ENCODE measurements at regions not wholly inside any gene's neighbourhood (a gene's known extent, or its start where the extent isn't known, plus 50 kb on each side); places are given as distances from the start of the nearest gene placed in this dataset.
"Not testable (repeated sequence)": the region's sequence is repeated elsewhere in the genome, so short reads cannot be mapped to it uniquely, and the experiment has no call there.

GRCh38 chr9:26530841-26531240, 361.8 kb downstream of the CAAP1 start:
- no peak overlapping the region for H3K27ac ChIP-seq (ENCODE audit: low read depth, low read length)
- no peaks in the 10 kb centered on the region for H3K36me3 ChIP-seq (ENCODE audit: control insufficient read depth, insufficient read depth, low read length)
- no peak overlapping the region for H3K9ac ChIP-seq (ENCODE audit: low read length)
- H3K27me3 ChIP-seq (ENCODE audit: control insufficient read depth, insufficient read depth, low read length), result no peaks in the 10 kb centered on the region
- H3K4me1 ChIP-seq (ENCODE audit: control insufficient read depth, insufficient read depth, low read length), result no peaks in the 10 kb centered on the region
- no peak overlapping the region for H3K4me3 ChIP-seq (ENCODE audit: low read length)

DNA sequence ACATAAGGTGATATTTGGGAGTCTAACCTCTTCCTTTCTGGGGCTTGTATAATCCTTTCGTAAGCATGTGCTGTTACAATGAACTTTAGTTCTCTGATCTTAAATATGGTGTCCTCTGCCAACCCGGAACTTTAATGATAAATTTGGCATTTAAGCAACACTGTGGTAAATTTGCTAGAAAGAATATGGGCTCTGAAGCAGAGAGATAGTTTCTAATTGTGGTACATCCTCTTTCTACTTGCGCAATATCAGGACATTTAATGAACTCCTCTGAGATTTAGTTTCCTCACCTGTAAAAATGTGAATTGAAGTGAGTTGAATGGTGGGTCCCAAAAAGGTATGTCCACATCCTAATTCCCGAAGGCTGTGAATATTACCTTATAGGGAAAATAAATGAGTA, 364.7 kb downstream of the CAAP1 start:
- Histone ChIP-seq H3K27ac (ENCODE audit: low read depth, low read length) (no peak overlapping the region), H3K27me3 (ENCODE audit: control insufficient read depth, insufficient read depth, low read length) (no peaks in the 10 kb centered on the region), H3K36me3 (ENCODE audit: control insufficient read depth, insufficient read depth, low read length) (no peaks in the 10 kb centered on the region), H3K4me1 (ENCODE audit: control insufficient read depth, insufficient read depth, low read length) (peaks cover 8% of the 10 kb centered on the region), H3K4me3 (ENCODE audit: low read length) (no peak overlapping the region), H3K9ac (ENCODE audit: low read length) (no peak overlapping the region)

DNA sequence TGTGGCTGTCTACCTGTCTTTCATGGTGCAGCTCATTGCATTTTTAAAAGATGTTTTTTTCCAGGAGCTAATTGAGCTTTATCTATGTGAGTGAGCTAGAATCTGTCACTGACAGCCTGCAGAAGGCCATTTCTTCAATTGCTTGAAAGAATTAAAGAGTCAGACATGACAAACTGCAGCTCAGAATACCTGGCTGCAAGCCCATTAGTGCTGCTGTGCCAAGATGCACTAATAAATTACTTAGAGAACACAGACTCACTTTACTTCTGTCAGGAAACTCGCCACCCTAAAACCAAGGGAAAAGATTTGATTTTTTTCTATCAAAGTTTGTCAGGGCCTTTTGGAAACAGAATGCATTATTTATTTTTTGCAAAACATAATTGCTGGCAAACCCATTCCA, 368.3 kb downstream of the CAAP1 start:
- no peaks in the 10 kb centered on the region for H3K36me3 ChIP-seq (ENCODE audit: control insufficient read depth, insufficient read depth, low read length)
- H3K4me3 ChIP-seq (ENCODE audit: low read length), result no peak overlapping the region
- no peak overlapping the region for H3K9ac ChIP-seq (ENCODE audit: low read length)
- no peaks in the 10 kb centered on the region for H3K27me3 ChIP-seq (ENCODE audit: control insufficient read depth, insufficient read depth, low read length)
- no peak overlapping the region for H3K27ac ChIP-seq (ENCODE audit: low read depth, low read length)
- H3K4me1 ChIP-seq (ENCODE audit: control insufficient read depth, insufficient read depth, low read length), result peaks cover 8% of the 10 kb centered on the region

GRCh38 chr9:26523577-26523976, 369.0 kb downstream of the CAAP1 start:
- Histone ChIP-seq H3K36me3 (ENCODE audit: control insufficient read depth, insufficient read depth, low read length) (no peaks in the 10 kb centered on the region), H3K27ac (ENCODE audit: low read depth, low read length) (no peak overlapping the region), H3K4me3 (ENCODE audit: low read length) (no peak overlapping the region), H3K4me1 (ENCODE audit: control insufficient read depth, insufficient read depth, low read length) (peaks cover 8% of the 10 kb centered on the region), H3K27me3 (ENCODE audit: control insufficient read depth, insufficient read depth, low read length) (no peaks in the 10 kb centered on the region), H3K9ac (ENCODE audit: low read length) (no peak overlapping the region)

- Histone ChIP-seq H3K4me1 (ENCODE audit: control insufficient read depth, insufficient read depth, low read length) (peaks cover 8% of the 10 kb centered on the region), H3K27ac (ENCODE audit: low read depth, low read length) (no peak overlapping the region), H3K36me3 (ENCODE audit: control insufficient read depth, insufficient read depth, low read length) (no peaks in the 10 kb centered on the region), H3K4me3 (ENCODE audit: low read length) (no peak overlapping the region), H3K27me3 (ENCODE audit: control insufficient read depth, insufficient read depth, low read length) (no peaks in the 10 kb centered on the region), H3K9ac (ENCODE audit: low read length) (no peak overlapping the region)
These were observed 372.5 kb downstream of the CAAP1 start for GRCh38 chr9:26520141-26520540.

DNA sequence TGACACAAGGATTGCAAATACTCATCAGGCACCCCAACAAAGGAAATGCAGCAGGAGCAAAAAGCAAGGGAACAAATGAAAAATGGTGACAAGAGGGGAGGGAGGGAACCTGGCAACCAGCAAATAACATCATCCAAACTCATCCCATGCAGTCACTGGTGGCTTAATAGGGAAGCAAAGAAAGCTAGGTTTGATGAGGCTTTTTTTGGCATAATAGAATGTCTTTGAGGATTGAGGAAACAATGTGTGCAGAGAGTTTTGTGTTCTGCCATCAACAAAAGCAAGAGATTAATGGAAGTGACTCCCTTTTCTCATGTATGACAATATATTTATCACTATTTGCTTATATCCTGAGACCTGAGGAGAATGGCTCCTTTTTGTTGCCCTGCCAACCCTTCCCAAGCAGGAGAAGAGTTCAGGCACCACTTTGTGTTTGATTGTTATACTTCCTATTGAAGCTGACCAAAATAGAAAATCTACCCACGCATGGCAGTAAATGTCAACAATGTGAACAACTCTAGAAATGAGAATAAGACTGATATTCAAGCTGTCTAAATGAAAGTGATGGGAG, 375.7 kb downstream of the CAAP1 start:
- no peaks in the 10 kb centered on the region for H3K36me3 ChIP-seq (ENCODE audit: control insufficient read depth, insufficient read depth, low read length)
- no peak overlapping the region for H3K9ac ChIP-seq (ENCODE audit: low read length)
- H3K4me1 ChIP-seq (ENCODE audit: control insufficient read depth, insufficient read depth, low read length), result no peaks in the 10 kb centered on the region
- no peak overlapping the region for H3K4me3 ChIP-seq (ENCODE audit: low read length)
- no peak overlapping the region for H3K27ac ChIP-seq (ENCODE audit: low read depth, low read length)
- no peaks in the 10 kb centered on the region for H3K27me3 ChIP-seq (ENCODE audit: control insufficient read depth, insufficient read depth, low read length)

- Histone ChIP-seq H3K27ac (ENCODE audit: low read depth, low read length) (no peak overlapping the region), H3K4me1 (ENCODE audit: control insufficient read depth, insufficient read depth, low read length) (no peaks in the 10 kb centered on the region), H3K27me3 (ENCODE audit: control insufficient read depth, insufficient read depth, low read length) (no peaks in the 10 kb centered on the region), H3K36me3 (ENCODE audit: control insufficient read depth, insufficient read depth, low read length) (no peaks in the 10 kb centered on the region), H3K4me3 (ENCODE audit: low read length) (no peak overlapping the region), H3K9ac (ENCODE audit: low read length) (no peak overlapping the region)
These were observed 378.9 kb downstream of the CAAP1 start for GRCh38 chr9:26513730-26514129.

- Histone ChIP-seq H3K27ac (ENCODE audit: low read depth, low read length) (no peak overlapping the region), H3K4me3 (ENCODE audit: low read length) (no peak overlapping the region), H3K9ac (ENCODE audit: low read length) (no peak overlapping the region), H3K36me3 (ENCODE audit: control insufficient read depth, insufficient read depth, low read length) (no peaks in the 10 kb centered on the region), H3K4me1 (ENCODE audit: control insufficient read depth, insufficient read depth, low read length) (no peaks in the 10 kb centered on the region), H3K27me3 (ENCODE audit: control insufficient read depth, insufficient read depth, low read length) (no peaks in the 10 kb centered on the region)
These were observed 382.5 kb downstream of the CAAP1 start for GRCh38 chr9:26510137-26510536.

GRCh38 chr9:26508897-26509296, 383.7 kb downstream of the CAAP1 start:
- Histone ChIP-seq H3K27ac (ENCODE audit: low read depth, low read length) (no peak overlapping the region), H3K9ac (ENCODE audit: low read length) (no peak overlapping the region), H3K27me3 (ENCODE audit: control insufficient read depth, insufficient read depth, low read length) (no peaks in the 10 kb centered on the region), H3K4me1 (ENCODE audit: control insufficient read depth, insufficient read depth, low read length) (no peaks in the 10 kb centered on the region), H3K4me3 (ENCODE audit: low read length) (no peak overlapping the region), H3K36me3 (ENCODE audit: control insufficient read depth, insufficient read depth, low read length) (no peaks in the 10 kb centered on the region)

GRCh38 chr9:26504057-26504456, 388.5 kb downstream of the CAAP1 start:
- no peak overlapping the region for H3K4me3 ChIP-seq (ENCODE audit: low read length)
- no peak overlapping the region for H3K27ac ChIP-seq (ENCODE audit: low read depth, low read length)
- no peak overlapping the region for H3K9ac ChIP-seq (ENCODE audit: low read length)
- no peaks in the 10 kb centered on the region for H3K27me3 ChIP-seq (ENCODE audit: control insufficient read depth, insufficient read depth, low read length)
- no peaks in the 10 kb centered on the region for H3K4me1 ChIP-seq (ENCODE audit: control insufficient read depth, insufficient read depth, low read length)
- no peaks in the 10 kb centered on the region for H3K36me3 ChIP-seq (ENCODE audit: control insufficient read depth, insufficient read depth, low read length)

DNA sequence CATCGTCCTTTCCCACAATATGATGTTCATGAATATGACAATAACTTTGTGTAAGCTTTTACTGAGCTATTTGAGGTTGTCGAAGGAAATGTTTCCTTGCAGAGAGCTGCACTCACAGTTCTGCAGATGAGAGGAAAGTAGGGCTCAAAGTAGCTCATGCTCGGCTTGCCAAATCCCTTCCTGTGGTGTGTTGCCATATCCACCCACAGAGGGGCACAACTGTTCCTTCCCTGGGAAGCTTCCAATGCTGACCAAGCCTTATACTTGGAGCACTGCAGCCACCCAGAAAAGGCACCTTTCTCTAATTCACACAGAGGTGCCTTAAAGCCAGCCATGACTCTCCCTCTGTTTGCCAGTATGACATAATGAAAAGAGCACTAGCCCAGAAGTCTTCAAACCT, 390.3 kb downstream of the CAAP1 start:
- Histone ChIP-seq H3K4me1 (ENCODE audit: control insufficient read depth, insufficient read depth, low read length) (no peaks in the 10 kb centered on the region), H3K36me3 (ENCODE audit: control insufficient read depth, insufficient read depth, low read length) (no peaks in the 10 kb centered on the region), H3K27me3 (ENCODE audit: control insufficient read depth, insufficient read depth, low read length) (no peaks in the 10 kb centered on the region), H3K4me3 (ENCODE audit: low read length) (no peak overlapping the region), H3K27ac (ENCODE audit: low read depth, low read length) (no peak overlapping the region), H3K9ac (ENCODE audit: low read length) (no peak overlapping the region)

GRCh38 chr9:26500471-26500870, 392.1 kb downstream of the CAAP1 start:
- Histone ChIP-seq H3K4me3 (ENCODE audit: low read length) (no peak overlapping the region), H3K4me1 (ENCODE audit: control insufficient read depth, insufficient read depth, low read length) (no peaks in the 10 kb centered on the region), H3K27me3 (ENCODE audit: control insufficient read depth, insufficient read depth, low read length) (no peaks in the 10 kb centered on the region), H3K36me3 (ENCODE audit: control insufficient read depth, insufficient read depth, low read length) (no peaks in the 10 kb centered on the region), H3K9ac (ENCODE audit: low read length) (no peak overlapping the region), H3K27ac (ENCODE audit: low read depth, low read length) (no peak overlapping the region)

DNA sequence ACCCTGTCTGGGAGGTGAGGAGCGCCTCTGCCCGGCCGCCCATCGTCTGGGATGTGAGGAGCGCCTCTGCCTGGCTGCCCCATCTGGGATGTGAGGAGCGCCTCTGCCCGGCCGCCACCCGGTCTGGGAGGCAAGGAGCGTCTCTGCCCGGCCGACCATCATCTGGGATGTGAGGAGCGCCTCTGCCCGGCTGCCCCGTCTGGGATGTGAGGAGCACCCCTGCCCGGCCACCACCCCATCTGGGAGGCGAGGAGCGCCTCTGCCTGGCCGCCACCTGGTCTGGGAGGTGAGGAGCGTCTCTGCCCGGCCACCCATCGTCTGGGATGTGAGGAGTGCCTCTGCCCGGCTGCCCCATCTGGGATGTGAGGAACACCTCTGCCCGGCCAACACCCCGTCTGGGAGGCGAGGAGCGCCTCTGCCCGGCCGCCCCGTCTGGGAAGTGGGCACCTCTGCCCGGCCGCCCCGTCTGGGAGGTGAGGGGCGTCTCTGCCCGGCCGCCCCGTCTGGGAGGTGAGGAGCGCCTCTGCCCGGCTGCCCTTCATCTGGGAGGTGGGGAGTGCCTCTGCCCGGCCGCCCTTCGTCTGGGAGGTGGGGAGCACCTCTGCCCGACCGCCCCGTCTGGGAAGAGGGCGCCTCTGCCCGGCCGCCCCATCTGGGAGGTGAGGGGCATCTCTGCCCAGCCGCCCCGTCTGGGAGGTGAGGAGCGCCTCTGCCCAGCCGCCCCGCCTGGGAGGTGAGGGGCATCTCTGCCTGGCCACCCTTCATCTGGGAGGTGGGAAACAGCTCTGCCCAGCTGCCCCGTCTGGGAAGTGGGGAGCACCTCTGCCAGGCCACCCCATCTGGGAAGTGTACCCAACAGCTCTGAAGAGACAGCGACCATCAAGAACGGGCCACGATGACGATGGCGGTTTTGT, 399.7 kb downstream of the CAAP1 start:
- H3K27ac ChIP-seq (ENCODE audit: low read depth, low read length); H3K4me3 ChIP-seq (ENCODE audit: low read length); H3K27me3 ChIP-seq (ENCODE audit: control insufficient read depth, insufficient read depth, low read length); H3K9ac ChIP-seq (ENCODE audit: low read length); H3K36me3 ChIP-seq (ENCODE audit: control insufficient read depth, insufficient read depth, low read length); H3K4me1 ChIP-seq (ENCODE audit: control insufficient read depth, insufficient read depth, low read length): not testable (repeated sequence)

Measured in rectal smooth muscle tissue (tissue), 1 donor.